ENCODE measurements at regions not wholly inside any gene's neighbourhood (a gene's known extent, or its start where the extent isn't known, plus 50 kb on each side); places are given as distances from the start of the nearest gene placed in this dataset.

DNA sequence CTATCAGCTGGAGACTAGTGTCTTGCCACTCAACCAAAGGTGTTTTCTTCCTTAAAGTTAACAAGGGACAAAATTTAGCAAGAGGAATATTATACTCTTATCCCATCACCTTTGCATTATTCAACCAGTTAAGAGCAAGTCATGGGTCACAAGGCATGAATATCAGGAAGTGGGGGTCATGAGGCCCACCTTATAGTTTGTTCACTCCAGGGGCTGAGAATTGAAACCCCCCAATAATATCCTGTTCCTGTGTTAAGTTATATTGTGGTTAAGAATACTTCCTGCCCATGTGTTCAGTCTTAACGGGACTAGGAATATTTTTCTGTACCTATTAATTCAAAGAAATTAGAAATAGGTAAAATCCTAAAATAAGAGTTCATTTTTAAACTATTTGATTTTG is 239.7 kb downstream of the S1PR1 start:
- Histone ChIP-seq H4K20me1 (replicated peaks; ENCODE audit: control insufficient read depth, extremely low read depth, insufficient read depth, low read length) (no peaks in the 10 kb centered on the region), H3K27ac (ENCODE audit: insufficient read depth, low read depth, low read length) (no peak overlapping the region), H3K36me3 (ENCODE audit: control insufficient read depth in 2 of 2, extremely low read depth in 1 of 2, insufficient read depth in 2 of 2, low read length in 2 of 2) (no peaks in the 10 kb centered on the region), H3K4me3 (replicated peaks in 1 of 3; ENCODE audit: insufficient read depth in 1 of 3, low read depth in 1 of 3, low read length in 3 of 3) (no peak overlapping the region), H3K27me3 (ENCODE audit: control insufficient read depth in 2 of 2, insufficient read depth in 2 of 2, low read length in 2 of 2) (peaks cover 6 to 8% of the 10 kb centered on the region in 2 experiments), H3K9me1 (replicated peaks; ENCODE audit: control insufficient read depth, extremely low read depth, insufficient read depth, low read length) (no peaks in the 10 kb centered on the region), H2AFZ (ENCODE audit: low read depth, low read length) (no peak overlapping the region), H3K9me3 (replicated peaks; ENCODE audit: control insufficient read depth, insufficient read depth, low read length) (no peaks in the 10 kb centered on the region), H3K4me1 (ENCODE audit: control insufficient read depth, extremely low read depth, insufficient read depth, low read length) (no peaks in the 10 kb centered on the region), H3K4me2 (ENCODE audit: insufficient read depth, low read length) (no peak overlapping the region), H3K79me2 (ENCODE audit: control insufficient read depth, insufficient read depth, low read length) (no peaks in the 10 kb centered on the region), H3K9ac (replicated peaks; ENCODE audit: extremely low read depth, insufficient read depth, low read length) (no peak overlapping the region)
- DNase-seq (ENCODE audit: low read depth, low spot score) (no peak), FAIRE-seq (no peak)
- CTCF ChIA-PET = interaction anchor here (1.1 to 1.5 kb wide), 2 partner anchors 11 to 119 kb away, joined by 3 read pairs; no protein-coding TSS in a partner anchor
- TF ChIP-seq POLR2A (IDR thresholded peaks at IDR 0.05; ENCODE audit: low read depth, low read length) = no peak
- TF ChIP-seq, protein P1, sequence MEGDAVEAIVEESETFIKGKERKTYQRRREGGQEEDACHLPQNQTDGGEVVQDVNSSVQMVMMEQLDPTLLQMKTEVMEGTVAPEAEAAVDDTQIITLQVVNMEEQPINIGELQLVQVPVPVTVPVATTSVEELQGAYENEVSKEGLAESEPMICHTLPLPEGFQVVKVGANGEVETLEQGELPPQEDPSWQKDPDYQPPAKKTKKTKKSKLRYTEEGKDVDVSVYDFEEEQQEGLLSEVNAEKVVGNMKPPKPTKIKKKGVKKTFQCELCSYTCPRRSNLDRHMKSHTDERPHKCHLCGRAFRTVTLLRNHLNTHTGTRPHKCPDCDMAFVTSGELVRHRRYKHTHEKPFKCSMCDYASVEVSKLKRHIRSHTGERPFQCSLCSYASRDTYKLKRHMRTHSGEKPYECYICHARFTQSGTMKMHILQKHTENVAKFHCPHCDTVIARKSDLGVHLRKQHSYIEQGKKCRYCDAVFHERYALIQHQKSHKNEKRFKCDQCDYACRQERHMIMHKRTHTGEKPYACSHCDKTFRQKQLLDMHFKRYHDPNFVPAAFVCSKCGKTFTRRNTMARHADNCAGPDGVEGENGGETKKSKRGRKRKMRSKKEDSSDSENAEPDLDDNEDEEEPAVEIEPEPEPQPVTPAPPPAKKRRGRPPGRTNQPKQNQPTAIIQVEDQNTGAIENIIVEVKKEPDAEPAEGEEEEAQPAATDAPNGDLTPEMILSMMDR (IDR thresholded peaks at IDR 0.05; ENCODE audit: extremely low read depth in 1 of 2, insufficient read depth in 1 of 2, low read depth in 1 of 2, low read length in 2 of 2) = no peak
- no peak for TF ChIP-seq POLR2AphosphoS5 (IDR thresholded peaks at IDR 0.05; ENCODE audit: insufficient read depth, low read depth, low read length)
- no peak for TF ChIP-seq JUN (IDR thresholded peaks at IDR 0.05; ENCODE audit: borderline replicate concordance, insufficient read depth, insufficient read length, low read depth)
- no peak for TF ChIP-seq GATA2 (IDR thresholded peaks at IDR 0.05; ENCODE audit: insufficient read depth, insufficient read length, low read depth, low read length)
- TF ChIP-seq FOS (IDR thresholded peaks at IDR 0.05; ENCODE audit: borderline replicate concordance, insufficient read depth, low read length) = no peak
- no peak for TF ChIP-seq EZH2 (IDR thresholded peaks at IDR 0.05; ENCODE audit: borderline replicate concordance, low read depth, low read length, severe bottlenecking)
- TF ChIP-seq, protein P2, sequence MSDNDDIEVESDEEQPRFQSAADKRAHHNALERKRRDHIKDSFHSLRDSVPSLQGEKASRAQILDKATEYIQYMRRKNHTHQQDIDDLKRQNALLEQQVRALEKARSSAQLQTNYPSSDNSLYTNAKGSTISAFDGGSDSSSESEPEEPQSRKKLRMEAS (IDR thresholded peaks at IDR 0.05; ENCODE audit: insufficient read depth, insufficient read length) = no peak
- no peak for TF ChIP-seq MYC (IDR thresholded peaks at IDR 0.05; ENCODE audit: low read depth, low read length)
- no TSS peak for BruUV-seq (replicated peaks)
- POLR2A ChIA-PET = no interaction called here
- intact Hi-C loops (cut with micrococcal nuclease) = no loop called here
- dilution Hi-C loops (cut with MboI; ENCODE audit: extremely low pct_ligation_motif_present, low sequenced_read_pairs) = no loop called here
